Ovary (tissue), 3 donors: ENCODE measurements at regions not wholly inside any gene's neighbourhood (a gene's known extent, or its start where the extent isn't known, plus 50 kb on each side); places are given as distances from the start of the nearest gene placed in this dataset.

Experiments
- CTCF ChIP-seq, 3 donors: fragments of 450-650 bp in 2 of 3; fragments of 200-600 bp in 1 of 3; IDR thresholded peaks; one replicate each; pipeline versions ENCODE4 v1.5.1 to v1.8.0; 2016 to 2022; ENCODE audit warnings: antibody characterized with exemption in 3 of 3, mild to moderate bottlenecking in 1 of 3
- POLR2A ChIP-seq: fragments of 450-650 bp; IDR thresholded peaks from one replicate; pipeline ENCODE4 v1.6.1; 2017; ENCODE audit warnings: antibody characterized with exemption, mild to moderate bottlenecking, moderate library complexity
- donor health status: DM: no; HTN: no; CAD: no.

GRCh38 chr16:63080746-63081145 is 1044.5 kb upstream of the CDH8 start:
- no peak for TF ChIP-seq POLR2A
- no peak for TF ChIP-seq CTCF (IDR thresholded peaks at IDR 0.05)
